Effector memory CD4-positive, alpha-beta T cell (primary cell): ENCODE measurements at regions not wholly inside any gene's neighbourhood (a gene's known extent, or its start where the extent isn't known, plus 50 kb on each side); places are given as distances from the start of the nearest gene placed in this dataset.

Experiments
- DNase-seq, 3 donors: peaks; one replicate each; pipeline ENCODE4 v3.0.0-alpha.2; 2020
- H3K27ac ChIP-seq: 2 replicates; pipeline ENCODE4 v1.7.0; 2013; ENCODE audit warnings: mild to moderate bottlenecking, low read length, moderate library complexity; ENCODE audit not compliant: insufficient read depth, poor library complexity, severe bottlenecking
- H3K27me3 ChIP-seq: replicated peaks from 2 replicates; pipeline ENCODE4 v1.7.0; 2013; ENCODE audit warnings: mild to moderate bottlenecking, low read length; ENCODE audit not compliant: insufficient read depth, control insufficient read depth, poor library complexity, severe bottlenecking
- H3K36me3 ChIP-seq: 2 replicates; pipeline ENCODE4 v1.7.0; 2013; ENCODE audit warnings: mild to moderate bottlenecking, low read length, moderate library complexity; ENCODE audit not compliant: control insufficient read depth, insufficient read depth
- H3K4me1 ChIP-seq: 2 replicates; pipeline ENCODE4 v1.7.0; 2013; ENCODE audit warnings: low read length, mild to moderate bottlenecking; ENCODE audit not compliant: control insufficient read depth, insufficient read depth, poor library complexity, severe bottlenecking
- H3K4me3 ChIP-seq: 2 replicates; pipeline ENCODE4 v1.7.0; 2013; ENCODE audit warnings: low read length, low read depth, mild to moderate bottlenecking; ENCODE audit not compliant: insufficient read depth, poor library complexity, severe bottlenecking
- H3K9me3 ChIP-seq: 2 replicates; pipeline ENCODE4 v1.7.0; 2013; ENCODE audit warnings: mild to moderate bottlenecking, low read length, moderate library complexity; ENCODE audit not compliant: control insufficient read depth

DNA sequence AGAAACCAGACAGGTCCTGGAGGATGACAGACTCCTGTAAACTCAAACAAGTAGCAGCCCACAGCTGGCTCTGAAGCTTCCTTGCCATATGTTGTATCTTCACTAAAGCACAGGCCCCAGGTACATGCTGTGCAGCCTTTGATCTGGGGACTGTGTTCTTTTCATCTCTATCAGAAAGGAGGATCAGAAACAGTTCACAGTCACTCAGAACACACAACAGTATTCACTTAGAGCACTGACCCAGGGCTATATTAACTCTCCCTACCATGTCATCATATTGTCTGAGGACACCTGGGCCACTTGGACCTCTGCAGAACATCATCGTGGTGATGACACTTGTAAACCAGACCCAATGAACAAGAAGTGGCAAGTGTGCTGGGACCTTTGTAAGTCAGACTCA is 222.0 kb downstream of the SETD4 start:
- Histone ChIP-seq H3K27ac (no peak overlapping the region), H3K4me1 (no peaks in the 10 kb centered on the region), H3K4me3 (no peak overlapping the region), H3K36me3 (no peaks in the 10 kb centered on the region), H3K27me3 (no peaks in the 10 kb centered on the region), H3K9me3 (no peaks in the 10 kb centered on the region)
- no peak for DNase-seq

- no peak for DNase-seq
Observed at GRCh38 chr21:35833991-35834390, 226.3 kb downstream of the SETD4 start.

DNA sequence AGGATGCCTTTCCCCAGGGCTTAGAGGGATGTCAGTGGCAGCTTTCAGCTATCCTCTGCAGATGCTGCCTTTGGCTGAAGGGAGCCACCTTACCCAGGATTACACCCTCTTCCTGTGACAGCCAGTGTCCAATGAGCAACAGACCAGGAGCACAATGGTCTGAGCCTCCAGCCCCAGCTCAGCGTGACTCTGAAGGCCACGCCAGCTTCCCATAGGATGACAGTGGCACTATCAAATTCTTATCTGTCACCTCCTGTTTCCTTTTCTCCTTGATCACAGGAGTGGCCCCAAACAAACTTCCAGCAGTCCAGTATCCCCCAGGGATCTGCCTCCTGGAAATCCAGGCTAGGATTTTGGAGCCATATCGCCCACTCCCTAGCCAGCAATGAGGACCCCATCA is 226.9 kb downstream of the SETD4 start:
- Histone ChIP-seq H3K36me3 (no peaks in the 10 kb centered on the region), H3K9me3 (no peaks in the 10 kb centered on the region), H3K27ac (no peak overlapping the region), H3K4me1 (no peaks in the 10 kb centered on the region), H3K4me3 (no peak overlapping the region), H3K27me3 (no peaks in the 10 kb centered on the region)
- no peak for DNase-seq

More at GRCh38 chr21:35833991-35834390, 226.3 kb downstream of the SETD4 start:
- no peaks in the 10 kb centered on the region for H3K9me3 ChIP-seq
- no peaks in the 10 kb centered on the region for H3K4me1 ChIP-seq
- H3K27ac ChIP-seq, result no peak overlapping the region
- H3K4me3 ChIP-seq, result no peak overlapping the region
- H3K36me3 ChIP-seq, result no peaks in the 10 kb centered on the region
- H3K27me3 ChIP-seq, result no peaks in the 10 kb centered on the region

- Histone ChIP-seq H3K36me3 (no peaks in the 10 kb centered on the region), H3K4me3 (no peak overlapping the region), H3K4me1 (no peaks in the 10 kb centered on the region), H3K27ac (no peak overlapping the region), H3K27me3 (no peaks in the 10 kb centered on the region), H3K9me3 (no peaks in the 10 kb centered on the region)
- no peak for DNase-seq
Observed at GRCh38 chr21:35831230-35831629, 229.1 kb downstream of the SETD4 start.

DNA sequence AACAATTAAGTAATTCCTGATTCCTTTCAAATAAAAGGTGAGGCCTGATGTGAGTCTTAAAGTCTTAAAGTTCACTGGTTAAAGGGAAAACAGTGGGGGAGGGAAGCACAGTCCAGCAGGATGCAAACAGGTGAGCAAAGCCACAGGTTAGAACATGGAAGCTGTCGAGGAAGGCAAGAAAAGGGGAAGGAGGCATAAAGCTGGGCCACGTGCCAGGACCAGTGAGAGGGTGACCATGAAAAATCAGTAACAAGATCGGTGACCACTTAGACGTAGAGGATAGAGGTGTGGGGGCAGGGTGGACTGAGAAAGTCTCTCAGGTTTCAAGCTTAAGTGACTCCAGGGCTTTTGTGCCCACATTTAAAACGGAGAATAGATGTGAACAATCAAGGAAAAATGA is 231.3 kb downstream of the SETD4 start:
- Histone ChIP-seq H3K36me3 (no peaks in the 10 kb centered on the region), H3K4me3 (no peak overlapping the region), H3K27me3 (no peaks in the 10 kb centered on the region), H3K9me3 (no peaks in the 10 kb centered on the region), H3K4me1 (no peaks in the 10 kb centered on the region), H3K27ac (no peak overlapping the region)
- no peak for DNase-seq

GRCh38 chr21:35828161-35828560 is 232.2 kb downstream of the SETD4 start:
- DNase-seq, result no peak
- H3K9me3 ChIP-seq, result no peaks in the 10 kb centered on the region
- H3K4me1 ChIP-seq, result no peaks in the 10 kb centered on the region
- H3K4me3 ChIP-seq, result no peak overlapping the region
- no peaks in the 10 kb centered on the region for H3K36me3 ChIP-seq
- H3K27ac ChIP-seq, result no peak overlapping the region
- H3K27me3 ChIP-seq, result no peaks in the 10 kb centered on the region

- DNase-seq, result no peak
- Histone ChIP-seq H3K4me3 (no peak overlapping the region), H3K36me3 (no peaks in the 10 kb centered on the region), H3K9me3 (no peaks in the 10 kb centered on the region), H3K27ac (no peak overlapping the region), H3K27me3 (no peaks in the 10 kb centered on the region), H3K4me1 (no peaks in the 10 kb centered on the region)
Observed at GRCh38 chr21:35827004-35827403, 233.3 kb downstream of the SETD4 start.

DNA sequence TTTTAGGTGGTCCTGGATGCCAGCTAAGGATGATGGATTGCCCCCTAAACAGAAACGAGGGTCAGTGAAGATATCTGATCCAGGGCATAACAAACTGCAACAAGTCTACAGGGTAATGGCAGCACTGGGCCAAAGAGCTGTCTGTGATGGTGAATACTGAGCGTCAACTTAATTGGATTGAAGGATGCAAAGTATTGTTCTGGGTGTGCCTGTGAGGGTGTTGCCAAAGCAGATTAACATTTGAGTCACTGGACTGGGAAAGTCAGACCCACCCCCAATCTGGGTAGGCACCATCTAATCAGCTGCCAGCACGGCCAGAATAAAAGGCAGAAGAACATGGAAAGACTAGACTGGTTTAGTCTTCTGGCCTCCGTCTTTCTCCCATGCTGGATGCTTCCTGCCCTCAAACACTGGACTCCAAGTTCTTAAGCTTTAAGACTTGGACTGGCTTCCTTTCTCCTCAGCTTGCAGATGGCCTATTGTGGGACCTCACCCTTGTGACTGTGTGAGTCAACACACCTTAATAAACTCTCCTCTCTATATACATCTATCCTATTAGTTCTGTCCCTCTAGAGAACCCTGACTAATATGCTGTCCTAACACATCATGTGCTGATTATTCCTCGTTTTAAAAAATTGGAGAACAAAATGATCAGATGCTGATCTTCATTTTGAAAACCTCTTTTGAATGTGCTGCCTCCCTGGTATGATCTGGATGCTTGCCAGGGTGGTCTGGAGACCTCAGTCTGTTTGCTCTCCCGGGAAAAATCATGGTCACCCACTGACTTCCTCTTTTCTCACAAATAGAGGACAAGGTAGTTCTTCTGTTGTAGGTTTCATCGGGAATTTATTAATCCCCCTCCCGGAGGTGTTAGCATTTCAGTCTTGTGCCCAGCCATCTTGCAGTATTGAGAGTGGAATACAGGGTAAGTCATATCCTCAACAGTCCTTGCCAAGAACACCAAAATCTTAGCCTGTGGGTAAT is 234.7 kb downstream of the SETD4 start:
- no peaks in the 10 kb centered on the region for H3K9me3 ChIP-seq
- H3K27ac ChIP-seq, result no peak overlapping the region
- DNase-seq, result no peak
- H3K27me3 ChIP-seq, result no peaks in the 10 kb centered on the region
- no peaks in the 10 kb centered on the region for H3K36me3 ChIP-seq
- H3K4me1 ChIP-seq, result no peaks in the 10 kb centered on the region
- H3K4me3 ChIP-seq, result no peak overlapping the region

GRCh38 chr21:35824136-35824535 is 236.2 kb downstream of the SETD4 start:
- H3K27me3 ChIP-seq, result no peaks in the 10 kb centered on the region
- H3K36me3 ChIP-seq, result no peaks in the 10 kb centered on the region
- no peak overlapping the region for H3K4me3 ChIP-seq
- no peaks in the 10 kb centered on the region for H3K9me3 ChIP-seq
- H3K4me1 ChIP-seq, result no peaks in the 10 kb centered on the region
- no peak for DNase-seq
- H3K27ac ChIP-seq, result no peak overlapping the region

- H3K4me1 ChIP-seq, result no peaks in the 10 kb centered on the region
- DNase-seq, result no peak
- H3K36me3 ChIP-seq, result no peaks in the 10 kb centered on the region
- H3K4me3 ChIP-seq, result no peak overlapping the region
- H3K9me3 ChIP-seq, result no peaks in the 10 kb centered on the region
- H3K27me3 ChIP-seq, result no peaks in the 10 kb centered on the region
- no peak overlapping the region for H3K27ac ChIP-seq
Observed at GRCh38 chr21:35819134-35819533, 241.2 kb downstream of the SETD4 start.
